HEK293 (cell line): ENCODE measurements at regions not wholly inside any gene's neighbourhood (a gene's known extent, or its start where the extent isn't known, plus 50 kb on each side); places are given as distances from the start of the nearest gene placed in this dataset.

Source experiments
- CTCF ChIA-PET: fragments of 350-600 bp; formaldehyde crosslinking; extraction: SDS; loops from one replicate; lab custom pipeline; 2021; ENCODE audit warnings: antibody characterized with exemption; lab: Yijun Ruan, JAX
- POLR2A ChIA-PET: fragments of 300-600 bp; formaldehyde crosslinking; extraction: SDS; loops from one replicate; lab custom pipeline; 2020; ENCODE audit warnings: antibody characterized with exemption, inconsistent platforms; lab: Yijun Ruan, JAX
- H3K27ac ChIP-seq: fragments of 200-500 bp; sonication (Bioruptor generic); 2 replicates; pipeline ENCODE4 v1.5.1; 2014; ENCODE audit warnings: low read depth, low read length, control low read depth, inconsistent platforms; ENCODE audit errors: extremely low read depth
- H3K36me3 ChIP-seq, 2 experiments: fragments of 200-500 bp in 1 of 2; sonication (Bioruptor generic) in 1 of 2; 1 replicate in 1 of 2; 2 replicates in 1 of 2; pipeline ENCODE4 v1.5.1; 2014 to 2017; ENCODE audit warnings: inconsistent platforms in 2 of 2, low read length in 2 of 2; ENCODE audit not compliant: control insufficient read depth in 2 of 2, insufficient read depth in 1 of 2
- H3K4me1 ChIP-seq: fragments of 200-500 bp; sonication (Bioruptor generic); 2 replicates; pipeline ENCODE4 v1.5.1; 2014; ENCODE audit warnings: mild to moderate bottlenecking, low read length, inconsistent platforms; ENCODE audit not compliant: control insufficient read depth, insufficient read depth
- H3K4me3 ChIP-seq: 2 replicates; pipeline ENCODE4 v1.5.1; 2011; ENCODE audit warnings: low read depth, mild to moderate bottlenecking, control low read depth, low read length, moderate library complexity
- H3K9me3 ChIP-seq: fragments of 200-500 bp; sonication (Bioruptor generic); 2 replicates; pipeline ENCODE4 v1.5.1; 2014; ENCODE audit warnings: low read depth, low read length, inconsistent platforms; ENCODE audit not compliant: control insufficient read depth, insufficient read depth
- EGR2 ChIP-seq: fragments of 450-650 bp; formaldehyde crosslinking; IDR thresholded peaks from 2 replicates; pipeline ENCODE4 v1.5.1; 2016; ENCODE audit warnings: low read depth, missing biosample characterization, missing genetic modification characterization
- HOXA7 ChIP-seq: sonication (generic); formaldehyde crosslinking; IDR thresholded peaks from 2 replicates; pipeline ENCODE4 v1.8.1; 2022; ENCODE audit warnings: missing genetic modification reagents, borderline replicate concordance
- KLF7 ChIP-seq: fragments of 450-650 bp; formaldehyde crosslinking; IDR thresholded peaks from 2 replicates; pipeline ENCODE4 v1.5.1; 2016; ENCODE audit warnings: missing biosample characterization, missing genetic modification characterization, borderline replicate concordance
- OVOL3 ChIP-seq: fragments of 450-650 bp; formaldehyde crosslinking; IDR thresholded peaks from 2 replicates; pipeline ENCODE4 v1.5.1; 2016; ENCODE audit warnings: missing biosample characterization, missing genetic modification characterization
- PRDM1 ChIP-seq: fragments of 450-650 bp; formaldehyde crosslinking; IDR thresholded peaks from 2 replicates; pipeline ENCODE4; 2016; ENCODE audit warnings: missing biosample characterization, missing genetic modification characterization
- REPIN1 ChIP-seq: fragments of 450-650 bp; formaldehyde crosslinking; IDR thresholded peaks from 2 replicates; pipeline ENCODE4 v1.5.1; 2017; ENCODE audit warnings: missing biosample characterization, missing genetic modification characterization, low read depth
- SETDB1 ChIP-seq: IDR thresholded peaks from one replicate; pipeline ENCODE4 v1.6.1; 2017; ENCODE audit warnings: mild to moderate bottlenecking, low read length, moderate library complexity, mixed read lengths; ENCODE audit not compliant: insufficient read length
- ZNF114 ChIP-seq: fragments of 450-650 bp; formaldehyde crosslinking; IDR thresholded peaks from 2 replicates; pipeline ENCODE4 v1.5.0; 2017; ENCODE audit warnings: missing biosample characterization, missing genetic modification characterization
- ZNF133 ChIP-seq: fragments of 450-650 bp; formaldehyde crosslinking; IDR thresholded peaks from 2 replicates; pipeline ENCODE4 v1.5.1; 2016; ENCODE audit warnings: missing biosample characterization, missing genetic modification characterization
- ZNF324 ChIP-seq: fragments of 450-650 bp; formaldehyde crosslinking; IDR thresholded peaks from 2 replicates; pipeline ENCODE4 v1.5.1; 2016; ENCODE audit warnings: missing biosample characterization, missing genetic modification characterization
- ZNF350 ChIP-seq: fragments of 450-650 bp; formaldehyde crosslinking; IDR thresholded peaks from 2 replicates; pipeline ENCODE4 v1.5.0; 2017; ENCODE audit warnings: missing biosample characterization, mild to moderate bottlenecking, missing genetic modification characterization
- ZNF362 ChIP-seq: fragments of 450-650 bp; formaldehyde crosslinking; IDR thresholded peaks from 2 replicates; pipeline ENCODE4 v1.5.1; 2016; ENCODE audit warnings: missing biosample characterization, missing genetic modification characterization
- ZNF398 ChIP-seq: fragments of 450-650 bp; formaldehyde crosslinking; IDR thresholded peaks from 2 replicates; pipeline ENCODE4 v1.5.1; 2017; ENCODE audit warnings: missing biosample characterization, missing genetic modification characterization
- ZNF530 ChIP-seq: fragments of 450-650 bp; formaldehyde crosslinking; IDR thresholded peaks from 2 replicates; pipeline ENCODE4 v1.5.1; 2016; ENCODE audit warnings: low read depth, missing biosample characterization, missing genetic modification characterization
- ZNF549 ChIP-seq: fragments of 450-650 bp; IDR thresholded peaks from 2 replicates; pipeline ENCODE4 v1.5.1; 2018; ENCODE audit warnings: missing biosample characterization, missing genetic modification characterization, mild to moderate bottlenecking, inconsistent platforms, moderate library complexity
- ZNF623 ChIP-seq: fragments of 450-650 bp; formaldehyde crosslinking; IDR thresholded peaks from 2 replicates; pipeline ENCODE4 v1.5.1; 2016; ENCODE audit warnings: missing biosample characterization, missing genetic modification characterization
- ZNF776 ChIP-seq: fragments of 450-650 bp; formaldehyde crosslinking; IDR thresholded peaks from 2 replicates; pipeline ENCODE4 v1.5.0; 2017; ENCODE audit warnings: missing biosample characterization, missing genetic modification characterization, borderline replicate concordance
- ZSCAN23 ChIP-seq: fragments of 450-650 bp; formaldehyde crosslinking; IDR thresholded peaks from 2 replicates; pipeline ENCODE4 v1.5.1; 2016; ENCODE audit warnings: missing biosample characterization, missing genetic modification characterization
- TF ChIP-seq, protein P1 (sequence below): fragments of 450-650 bp; formaldehyde crosslinking; IDR thresholded peaks from 2 replicates; pipeline ENCODE4 v1.5.1; 2016; ENCODE audit warnings: missing biosample characterization, missing genetic modification characterization
- TF ChIP-seq, protein P2 (sequence below): fragments of 450-650 bp; formaldehyde crosslinking; IDR thresholded peaks from 2 replicates; pipeline ENCODE4 v1.5.0; 2017; ENCODE audit warnings: missing biosample characterization, missing genetic modification characterization, borderline replicate concordance
- TF ChIP-seq, protein P3 (sequence below): fragments of 450-650 bp; formaldehyde crosslinking; IDR thresholded peaks from 2 replicates; pipeline ENCODE4 v1.5.1; 2017; ENCODE audit warnings: missing biosample characterization, missing genetic modification characterization
- TF ChIP-seq, protein P4 (sequence below): fragments of 450-650 bp; formaldehyde crosslinking; IDR thresholded peaks from 2 replicates; pipeline ENCODE4 v1.5.1; 2016; ENCODE audit warnings: missing biosample characterization, missing genetic modification characterization
- TF ChIP-seq, protein P5 (sequence below): fragments of 450-650 bp; formaldehyde crosslinking; IDR thresholded peaks from 2 replicates; pipeline ENCODE4 v1.5.1; 2016; ENCODE audit warnings: missing biosample characterization, missing genetic modification characterization

DNA sequence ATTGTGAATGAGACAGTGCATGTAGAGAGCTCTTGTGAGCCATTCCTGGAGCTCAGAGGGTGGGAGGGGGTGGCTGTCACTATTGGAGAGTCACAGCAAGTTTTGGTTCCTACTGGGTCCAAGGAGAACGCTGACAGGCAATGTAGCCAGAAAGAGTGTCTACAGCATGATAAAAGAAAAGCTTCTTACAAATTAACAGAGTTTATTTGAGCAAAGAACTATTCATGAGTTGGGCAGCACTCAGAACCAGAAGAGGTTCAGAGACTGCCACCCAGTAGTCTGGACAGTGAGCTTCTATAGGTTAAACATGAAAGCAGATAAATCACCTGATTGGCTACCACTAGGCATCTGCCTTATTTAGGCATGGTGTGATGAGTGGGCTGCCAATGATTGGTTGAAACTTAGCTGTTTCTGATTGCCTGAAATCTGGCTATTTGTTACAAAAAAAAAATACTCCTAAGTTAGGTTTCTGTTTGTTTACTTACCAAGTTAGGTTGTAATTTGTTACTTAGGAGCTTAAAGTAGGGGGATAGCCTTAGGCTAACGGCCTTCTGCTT lies 473.4 kb downstream of the PREX1 start (continued):
- TF ChIP-seq, protein P1, sequence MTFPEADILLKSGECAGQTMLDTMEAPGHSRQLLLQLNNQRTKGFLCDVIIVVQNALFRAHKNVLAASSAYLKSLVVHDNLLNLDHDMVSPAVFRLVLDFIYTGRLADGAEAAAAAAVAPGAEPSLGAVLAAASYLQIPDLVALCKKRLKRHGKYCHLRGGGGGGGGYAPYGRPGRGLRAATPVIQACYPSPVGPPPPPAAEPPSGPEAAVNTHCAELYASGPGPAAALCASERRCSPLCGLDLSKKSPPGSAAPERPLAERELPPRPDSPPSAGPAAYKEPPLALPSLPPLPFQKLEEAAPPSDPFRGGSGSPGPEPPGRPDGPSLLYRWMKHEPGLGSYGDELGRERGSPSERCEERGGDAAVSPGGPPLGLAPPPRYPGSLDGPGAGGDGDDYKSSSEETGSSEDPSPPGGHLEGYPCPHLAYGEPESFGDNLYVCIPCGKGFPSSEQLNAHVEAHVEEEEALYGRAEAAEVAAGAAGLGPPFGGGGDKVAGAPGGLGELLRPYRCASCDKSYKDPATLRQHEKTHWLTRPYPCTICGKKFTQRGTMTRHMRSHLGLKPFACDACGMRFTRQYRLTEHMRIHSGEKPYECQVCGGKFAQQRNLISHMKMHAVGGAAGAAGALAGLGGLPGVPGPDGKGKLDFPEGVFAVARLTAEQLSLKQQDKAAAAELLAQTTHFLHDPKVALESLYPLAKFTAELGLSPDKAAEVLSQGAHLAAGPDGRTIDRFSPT (tag by site-specific recombination), result no peak
- no peak for TF ChIP-seq ZNF324 (tag by site-specific recombination)
- TF ChIP-seq, protein P2, sequence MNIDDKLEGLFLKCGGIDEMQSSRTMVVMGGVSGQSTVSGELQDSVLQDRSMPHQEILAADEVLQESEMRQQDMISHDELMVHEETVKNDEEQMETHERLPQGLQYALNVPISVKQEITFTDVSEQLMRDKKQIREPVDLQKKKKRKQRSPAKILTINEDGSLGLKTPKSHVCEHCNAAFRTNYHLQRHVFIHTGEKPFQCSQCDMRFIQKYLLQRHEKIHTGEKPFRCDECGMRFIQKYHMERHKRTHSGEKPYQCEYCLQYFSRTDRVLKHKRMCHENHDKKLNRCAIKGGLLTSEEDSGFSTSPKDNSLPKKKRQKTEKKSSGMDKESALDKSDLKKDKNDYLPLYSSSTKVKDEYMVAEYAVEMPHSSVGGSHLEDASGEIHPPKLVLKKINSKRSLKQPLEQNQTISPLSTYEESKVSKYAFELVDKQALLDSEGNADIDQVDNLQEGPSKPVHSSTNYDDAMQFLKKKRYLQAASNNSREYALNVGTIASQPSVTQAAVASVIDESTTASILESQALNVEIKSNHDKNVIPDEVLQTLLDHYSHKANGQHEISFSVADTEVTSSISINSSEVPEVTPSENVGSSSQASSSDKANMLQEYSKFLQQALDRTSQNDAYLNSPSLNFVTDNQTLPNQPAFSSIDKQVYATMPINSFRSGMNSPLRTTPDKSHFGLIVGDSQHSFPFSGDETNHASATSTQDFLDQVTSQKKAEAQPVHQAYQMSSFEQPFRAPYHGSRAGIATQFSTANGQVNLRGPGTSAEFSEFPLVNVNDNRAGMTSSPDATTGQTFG (tag by site-specific recombination), result no peak
- TF ChIP-seq SETDB1, result peak; percentile 73
- TF ChIP-seq, protein P3, sequence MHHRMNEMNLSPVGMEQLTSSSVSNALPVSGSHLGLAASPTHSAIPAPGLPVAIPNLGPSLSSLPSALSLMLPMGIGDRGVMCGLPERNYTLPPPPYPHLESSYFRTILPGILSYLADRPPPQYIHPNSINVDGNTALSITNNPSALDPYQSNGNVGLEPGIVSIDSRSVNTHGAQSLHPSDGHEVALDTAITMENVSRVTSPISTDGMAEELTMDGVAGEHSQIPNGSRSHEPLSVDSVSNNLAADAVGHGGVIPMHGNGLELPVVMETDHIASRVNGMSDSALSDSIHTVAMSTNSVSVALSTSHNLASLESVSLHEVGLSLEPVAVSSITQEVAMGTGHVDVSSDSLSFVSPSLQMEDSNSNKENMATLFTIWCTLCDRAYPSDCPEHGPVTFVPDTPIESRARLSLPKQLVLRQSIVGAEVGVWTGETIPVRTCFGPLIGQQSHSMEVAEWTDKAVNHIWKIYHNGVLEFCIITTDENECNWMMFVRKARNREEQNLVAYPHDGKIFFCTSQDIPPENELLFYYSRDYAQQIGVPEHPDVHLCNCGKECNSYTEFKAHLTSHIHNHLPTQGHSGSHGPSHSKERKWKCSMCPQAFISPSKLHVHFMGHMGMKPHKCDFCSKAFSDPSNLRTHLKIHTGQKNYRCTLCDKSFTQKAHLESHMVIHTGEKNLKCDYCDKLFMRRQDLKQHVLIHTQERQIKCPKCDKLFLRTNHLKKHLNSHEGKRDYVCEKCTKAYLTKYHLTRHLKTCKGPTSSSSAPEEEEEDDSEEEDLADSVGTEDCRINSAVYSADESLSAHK (tag by site-specific recombination), result no peak
- TF ChIP-seq ZNF549, result peak; percentile 96
- no peak for TF ChIP-seq ZNF530 (tag by site-specific recombination)
- TF ChIP-seq ZSCAN23 (tag by site-specific recombination), result no peak
- TF ChIP-seq ZNF114 (tag by site-specific recombination), result no peak
- TF ChIP-seq EGR2 (tag by site-specific recombination), result no peak
- TF ChIP-seq ZNF623 (tag by site-specific recombination), result no peak

GRCh38 chr20:48352628-48353027 lies 475.2 kb downstream of the PREX1 start:
- Histone ChIP-seq H3K4me3 (no peak overlapping the region), H3K9me3 (no peaks in the 10 kb centered on the region), H3K36me3 (no peaks in the 10 kb centered on the region), H3K27ac (no peak overlapping the region), H3K4me1 (no peaks in the 10 kb centered on the region)
- ChIA-PET POLR2A (no interaction called here), CTCF (interaction anchor here (0.7 to 2.6 kb wide), 2 partner anchors 22 to 270 kb away, joined by 5 to 6 read pairs; no protein-coding TSS in a partner anchor)
- TF ChIP-seq ZNF362 (tag by site-specific recombination) (no peak), ZNF114 (tag by site-specific recombination) (no peak), ZNF398 (no peak), REPIN1 (tag by site-specific recombination) (no peak), HOXA7 (no peak), ZNF776 (tag by site-specific recombination) (no peak), KLF7 (tag by site-specific recombination) (no peak), OVOL3 (tag by site-specific recombination) (no peak), PRDM1 (no peak), ZNF350 (tag by site-specific recombination) (no peak), ZNF133 (tag by site-specific recombination) (no peak)
- TF ChIP-seq, protein P4, sequence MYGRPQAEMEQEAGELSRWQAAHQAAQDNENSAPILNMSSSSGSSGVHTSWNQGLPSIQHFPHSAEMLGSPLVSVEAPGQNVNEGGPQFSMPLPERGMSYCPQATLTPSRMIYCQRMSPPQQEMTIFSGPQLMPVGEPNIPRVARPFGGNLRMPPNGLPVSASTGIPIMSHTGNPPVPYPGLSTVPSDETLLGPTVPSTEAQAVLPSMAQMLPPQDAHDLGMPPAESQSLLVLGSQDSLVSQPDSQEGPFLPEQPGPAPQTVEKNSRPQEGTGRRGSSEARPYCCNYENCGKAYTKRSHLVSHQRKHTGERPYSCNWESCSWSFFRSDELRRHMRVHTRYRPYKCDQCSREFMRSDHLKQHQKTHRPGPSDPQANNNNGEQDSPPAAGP (tag by site-specific recombination), result no peak
- TF ChIP-seq, protein P5, sequence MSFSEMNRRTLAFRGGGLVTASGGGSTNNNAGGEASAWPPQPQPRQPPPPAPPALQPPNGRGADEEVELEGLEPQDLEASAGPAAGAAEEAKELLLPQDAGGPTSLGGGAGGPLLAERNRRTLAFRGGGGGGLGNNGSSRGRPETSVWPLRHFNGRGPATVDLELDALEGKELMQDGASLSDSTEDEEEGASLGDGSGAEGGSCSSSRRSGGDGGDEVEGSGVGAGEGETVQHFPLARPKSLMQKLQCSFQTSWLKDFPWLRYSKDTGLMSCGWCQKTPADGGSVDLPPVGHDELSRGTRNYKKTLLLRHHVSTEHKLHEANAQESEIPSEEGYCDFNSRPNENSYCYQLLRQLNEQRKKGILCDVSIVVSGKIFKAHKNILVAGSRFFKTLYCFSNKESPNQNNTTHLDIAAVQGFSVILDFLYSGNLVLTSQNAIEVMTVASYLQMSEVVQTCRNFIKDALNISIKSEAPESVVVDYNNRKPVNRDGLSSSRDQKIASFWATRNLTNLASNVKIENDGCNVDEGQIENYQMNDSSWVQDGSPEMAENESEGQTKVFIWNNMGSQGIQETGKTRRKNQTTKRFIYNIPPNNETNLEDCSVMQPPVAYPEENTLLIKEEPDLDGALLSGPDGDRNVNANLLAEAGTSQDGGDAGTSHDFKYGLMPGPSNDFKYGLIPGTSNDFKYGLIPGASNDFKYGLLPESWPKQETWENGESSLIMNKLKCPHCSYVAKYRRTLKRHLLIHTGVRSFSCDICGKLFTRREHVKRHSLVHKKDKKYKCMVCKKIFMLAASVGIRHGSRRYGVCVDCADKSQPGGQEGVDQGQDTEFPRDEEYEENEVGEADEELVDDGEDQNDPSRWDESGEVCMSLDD (tag by site-specific recombination), result no peak
